HG02970 (cell line): ENCODE measurements at regions not wholly inside any gene's neighbourhood (a gene's known extent, or its start where the extent isn't known, plus 50 kb on each side); places are given as distances from the start of the nearest gene placed in this dataset.
"Not testable (repeated sequence)": the region's sequence is repeated elsewhere in the genome, so short reads cannot be mapped to it uniquely, and the experiment has no call there.

Experiments used
- ATAC-seq: cut with Tn5 transposase; IDR thresholded peaks from one replicate; pipeline ENCODE4 v1.9.1; 2021; ENCODE audit warnings: mild to moderate bottlenecking, moderate library complexity, moderate number of reproducible peaks; ENCODE audit not compliant: unreplicated experiment, low FRiP score

DNA sequence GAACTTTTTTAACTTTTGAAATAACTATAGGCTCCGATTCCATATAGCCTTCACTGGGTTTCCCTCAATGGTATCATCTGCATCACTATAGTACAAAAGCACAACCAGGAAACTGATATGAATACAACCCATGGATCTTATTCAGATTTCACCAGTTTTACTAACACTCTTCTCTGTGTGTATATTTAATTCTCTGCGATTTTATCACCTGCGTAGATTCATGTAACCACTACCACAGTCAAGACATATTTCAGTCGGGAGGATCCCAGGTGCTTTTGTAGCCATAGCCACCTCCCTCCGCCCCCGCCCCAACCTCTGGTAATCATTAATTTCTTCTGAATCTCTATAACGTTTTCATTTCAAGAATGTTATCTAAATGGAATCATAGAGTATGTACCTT lies 82.8 kb upstream of the C7orf33 start:
- no peak for ATAC-seq

DNA sequence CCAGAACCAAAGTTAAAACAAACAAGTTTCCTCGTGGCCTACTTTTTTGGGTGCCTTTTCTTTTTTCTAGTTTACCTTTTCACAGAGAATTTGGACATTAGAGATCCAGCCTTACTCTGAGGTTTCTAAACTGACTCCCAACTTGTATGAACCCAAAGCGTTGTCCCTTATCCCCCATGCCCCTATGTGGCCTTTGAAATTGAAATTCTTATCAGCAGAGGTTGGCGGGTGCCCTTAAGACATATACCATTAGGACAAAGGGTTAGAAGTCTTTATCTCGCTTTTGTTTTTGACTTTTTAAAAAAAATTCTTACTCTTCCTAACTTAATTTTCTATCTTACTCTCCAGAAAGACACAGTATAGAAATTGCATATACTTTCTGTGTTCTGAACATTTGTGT lies 76.3 kb upstream of the C7orf33 start:
- no peak for ATAC-seq

- no peak for ATAC-seq
These were observed 75.3 kb upstream of the C7orf33 start for GRCh38 chr7:148515237-148515636.

- ATAC-seq = no peak
These were observed 74.6 kb upstream of the C7orf33 start for GRCh38 chr7:148515728-148516695.

DNA sequence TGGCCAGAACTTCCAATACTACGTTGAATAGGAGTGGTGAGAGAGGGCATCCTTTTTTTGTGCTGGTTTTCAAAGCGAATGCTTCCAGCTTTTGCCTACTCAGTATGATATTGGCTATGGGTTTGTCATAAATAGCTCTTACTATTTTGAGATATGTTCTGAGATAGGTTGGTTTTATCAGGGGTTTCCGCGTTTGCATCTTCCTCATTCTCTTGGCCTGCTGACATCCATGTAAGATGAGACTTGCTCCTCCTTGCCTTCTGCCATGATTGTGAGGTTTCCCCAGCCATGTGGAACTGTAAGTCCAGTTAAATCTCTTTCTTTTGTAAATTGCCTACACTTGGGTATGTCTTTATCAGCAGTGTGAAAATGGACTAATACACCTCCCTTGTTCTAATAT lies 71.2 kb upstream of the C7orf33 start:
- not testable (repeated sequence) for ATAC-seq

GRCh38 chr7:148521271-148521670 lies 69.3 kb upstream of the C7orf33 start:
- no peak for ATAC-seq

DNA sequence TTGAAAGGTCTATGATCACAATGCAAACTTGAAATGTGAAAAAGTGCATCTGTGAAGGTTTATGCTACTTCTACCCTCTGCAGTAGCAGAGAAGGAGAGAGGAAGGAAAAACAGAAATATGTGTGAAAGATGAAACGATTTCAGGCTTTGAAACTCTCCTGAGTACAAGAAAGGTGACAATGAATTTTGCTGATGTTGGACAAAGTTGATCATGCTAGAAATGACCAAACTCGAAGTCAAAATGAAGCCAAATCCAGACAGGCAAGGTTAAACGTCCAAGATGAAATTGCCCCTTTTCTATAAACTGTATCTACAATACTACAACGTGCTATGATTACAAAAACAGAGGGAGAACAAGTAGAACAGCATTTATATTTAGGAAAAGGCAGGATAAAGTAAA lies 67.0 kb upstream of the C7orf33 start:
- no peak for ATAC-seq

- no peak for ATAC-seq
These were observed 65.9 kb upstream of the C7orf33 start for GRCh38 chr7:148524479-148525224.

DNA sequence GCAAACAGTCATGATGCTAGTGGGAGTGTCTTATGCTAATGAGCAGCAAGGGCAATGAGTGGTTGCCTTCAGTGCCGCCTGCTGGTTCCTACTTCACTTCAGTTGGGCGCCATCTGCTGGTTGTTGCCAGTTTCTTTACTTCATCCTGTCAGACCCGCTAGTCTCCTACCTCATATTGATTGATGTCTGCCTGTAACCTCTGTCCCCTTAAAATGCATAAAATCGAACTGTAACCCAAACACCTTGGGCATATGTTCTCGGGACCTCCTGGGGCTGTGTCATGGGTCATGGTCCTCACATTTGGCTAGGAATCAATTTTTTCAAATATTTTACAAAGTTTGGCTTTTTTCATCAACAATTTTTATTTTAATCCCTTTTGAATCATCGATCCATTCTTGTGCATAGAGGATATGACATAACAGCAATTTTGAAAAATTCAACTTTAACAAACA lies 62.8 kb upstream of the C7orf33 start:
- ATAC-seq = peak; percentile 99

DNA sequence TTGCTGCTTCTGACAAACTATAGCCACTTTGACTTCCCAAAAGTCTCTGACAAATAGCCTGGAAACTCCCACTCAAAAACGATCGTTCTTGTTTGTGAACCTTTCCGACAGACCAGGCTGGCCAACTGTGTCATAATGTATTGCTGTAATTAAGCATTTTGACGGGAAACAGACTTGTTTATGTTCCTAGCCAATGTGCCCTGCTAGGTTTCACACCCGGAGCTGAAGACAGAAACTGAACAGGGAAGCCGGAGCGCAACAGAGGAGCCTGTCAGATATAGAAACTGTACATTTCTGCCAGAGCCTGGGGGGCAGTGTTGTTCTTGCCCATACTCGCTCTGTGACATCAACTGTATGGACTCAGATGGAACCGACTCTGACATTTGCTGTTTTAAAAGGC lies 55.3 kb upstream of the C7orf33 start:
- no peak for ATAC-seq

- ATAC-seq = no peak
These were observed 53.1 kb upstream of the C7orf33 start for GRCh38 chr7:148537435-148537834.

DNA sequence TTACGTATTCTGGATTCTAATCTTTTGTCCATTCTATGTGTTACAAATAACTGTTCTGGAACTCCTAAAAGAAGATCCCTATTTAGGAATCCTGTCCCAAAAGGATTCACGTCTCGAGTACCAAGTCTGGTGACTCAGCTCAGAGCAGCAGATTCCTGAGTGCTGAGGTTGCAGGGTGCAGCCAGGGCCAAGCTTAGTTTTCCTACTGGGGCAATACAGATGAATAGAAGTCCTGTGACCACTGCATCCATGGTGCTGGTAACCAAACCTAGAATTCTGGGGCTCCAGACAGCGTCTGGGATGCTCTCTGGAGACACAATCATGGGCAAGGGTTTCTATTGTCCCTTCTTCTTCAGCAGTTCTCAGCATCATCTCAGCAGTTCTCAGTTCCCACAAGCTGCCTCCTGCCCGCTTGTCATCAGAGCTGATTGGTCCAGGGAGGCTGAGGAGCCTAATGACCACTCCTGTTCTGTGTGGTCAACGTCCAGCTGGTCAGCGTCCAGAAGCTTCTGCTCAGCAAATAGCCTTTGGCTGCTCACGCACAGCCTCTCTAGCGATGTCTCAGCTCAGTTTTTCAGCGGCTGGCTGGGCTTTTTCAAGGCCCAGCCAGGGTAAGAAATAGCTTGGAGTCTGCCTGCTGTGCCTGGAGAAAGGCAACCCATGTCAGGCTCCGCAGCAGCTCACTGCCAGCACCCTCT lies 50.4 kb upstream of the C7orf33 start:
- no peak for ATAC-seq
